Natural killer cell (primary cell): ENCODE measurements at regions not wholly inside any gene's neighbourhood (a gene's known extent, or its start where the extent isn't known, plus 50 kb on each side); places are given as distances from the start of the nearest gene placed in this dataset.

Experiments used
- ATAC-seq, 3 donors: fragments of 150-1000 bp in 2 of 3; fragments of 200-7000 bp in 1 of 3; cut with Tn5 transposase; 1 replicate in 1 of 3; 2 replicates in 2 of 3; pipeline ENCODE4 v1.10.0; 2021; ENCODE audit warnings: mild to moderate bottlenecking in 2 of 3, moderate library complexity in 2 of 3
- DNase-seq, 2 donors: peaks; one replicate each; pipeline versions ENCODE4 v3.0.0 to v3.0.0-alpha.2; 2013 to 2021; ENCODE audit warnings: mixed read lengths in 1 of 2
- H3K27ac ChIP-seq: one replicate; pipeline ENCODE4 v1.5.1; 2013; ENCODE audit warnings: mild to moderate bottlenecking, low read length
- H3K27me3 ChIP-seq: one replicate; pipeline ENCODE4 v1.6.1; 2013; ENCODE audit warnings: low read length; ENCODE audit not compliant: control insufficient read depth, insufficient read depth
- H3K36me3 ChIP-seq: one replicate; pipeline ENCODE4 v1.6.1; 2013; ENCODE audit warnings: low read length; ENCODE audit not compliant: control insufficient read depth, insufficient read depth
- H3K4me1 ChIP-seq: one replicate; pipeline ENCODE4 v1.6.1; 2013; ENCODE audit warnings: low read length; ENCODE audit not compliant: control insufficient read depth, insufficient read depth
- H3K4me3 ChIP-seq: one replicate; pipeline ENCODE4 v1.5.1; 2013; ENCODE audit warnings: low read length
- H3K9me3 ChIP-seq: one replicate; pipeline ENCODE4 v1.6.1; 2013; ENCODE audit warnings: low read length; ENCODE audit not compliant: control insufficient read depth, insufficient read depth
- H3K27ac Mint-ChIP-seq, 2 donors: one replicate each; pipeline ENCODE4 v1.8.0; 2022; ENCODE audit warnings: mild to moderate bottlenecking in 2 of 2, mixed read lengths in 2 of 2, moderate library complexity in 1 of 2
- H3K27me3 Mint-ChIP-seq, 2 donors: one replicate each; pipeline ENCODE4 v1.8.0; 2022; ENCODE audit warnings: low read depth in 2 of 2, mixed read lengths in 2 of 2
- H3K36me3 Mint-ChIP-seq: one replicate; pipeline ENCODE4 v1.8.0; 2022; ENCODE audit warnings: mixed read lengths
- H3K4me1 Mint-ChIP-seq, 2 donors: one replicate each; pipeline ENCODE4 v1.8.0; 2022; ENCODE audit warnings: mixed read lengths in 2 of 2
- H3K4me3 Mint-ChIP-seq: one replicate; pipeline ENCODE4 v1.8.0; 2022; ENCODE audit warnings: mild to moderate bottlenecking, moderate library complexity, mixed read lengths
- H3K9me3 Mint-ChIP-seq, 2 donors: one replicate each; pipeline ENCODE4 v1.8.0; 2022; ENCODE audit warnings: mixed read lengths in 2 of 2
- WGBS: methylation state at CpG from one replicate; pipeline ENCODE4 v1.1.7; 2013; ENCODE audit warnings: missing lambda C conversion rate; ENCODE audit not compliant: insufficient coverage; 5-methylcytosine and 5-hydroxymethylcytosine counted together
- intact Hi-C: fragments of 100-400 bp; cut with micrococcal nuclease; formaldehyde crosslinking; loops from one replicate; pipeline ENCODE4 v1.14.2; 2022
- TF ChIP-seq, protein P1 (sequence below): fragments of 200-600 bp; IDR thresholded peaks from one replicate; pipeline ENCODE4 v1.8.0; 2022; ENCODE audit warnings: antibody characterized with exemption

DNA sequence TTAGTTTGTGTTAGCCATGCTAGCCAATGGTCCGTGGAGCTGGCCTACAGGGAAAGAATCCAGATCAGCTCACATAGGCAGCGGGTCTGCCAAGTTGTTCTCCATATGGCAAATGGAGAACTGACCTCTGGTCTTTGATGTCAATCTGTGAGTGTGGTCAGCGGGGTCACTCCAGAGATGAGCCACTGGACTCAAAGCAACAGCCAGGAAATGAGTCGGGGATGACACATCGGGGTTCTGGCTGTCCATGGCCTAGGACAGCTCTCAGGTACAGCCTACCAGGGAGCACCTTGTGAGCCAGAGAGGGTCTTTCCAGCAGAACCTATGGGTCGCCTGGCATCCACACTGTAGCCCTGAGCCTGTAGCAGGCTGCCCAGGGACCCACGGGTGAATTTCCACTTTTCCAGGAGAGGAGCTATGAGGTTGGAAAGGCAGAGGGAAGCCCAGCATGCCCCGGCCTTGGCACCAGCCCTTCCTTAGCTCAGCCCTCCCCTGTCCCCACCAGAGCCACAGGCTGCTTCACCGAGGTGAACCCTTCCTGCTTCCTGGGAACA lies 203.0 kb upstream of the TNRC6C start:
- ATAC-seq, result no peak
- 95% methylated on average over 9 of the region's 9 CpGs for WGBS
- no peak overlapping the region for H3K4me3 Mint-ChIP-seq

DNA sequence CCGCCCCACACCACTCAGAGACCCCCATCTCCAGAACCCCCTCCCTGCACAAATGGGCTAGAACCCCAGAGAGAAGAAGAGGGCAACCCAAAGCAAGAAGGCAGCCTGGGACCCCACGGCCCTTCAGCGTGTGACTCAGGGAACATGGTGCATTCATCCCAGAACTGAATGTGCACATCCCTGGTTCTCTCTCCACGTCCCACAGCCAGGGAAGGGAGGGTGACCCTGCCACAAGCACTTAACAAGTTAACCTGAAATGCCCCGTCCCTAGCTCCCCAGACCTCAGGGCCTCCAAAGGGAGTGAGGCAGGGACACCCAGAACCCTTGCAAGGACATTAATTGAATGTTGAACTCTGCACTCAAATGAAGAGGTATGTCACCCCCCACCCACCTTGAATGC lies 202.5 kb upstream of the TNRC6C start:
- no peaks in the 10 kb centered on the region for H3K9me3 Mint-ChIP-seq
- H3K27me3 ChIP-seq, result no peaks in the 10 kb centered on the region
- intact Hi-C loops, result no loop called here
- TF ChIP-seq, protein P1, sequence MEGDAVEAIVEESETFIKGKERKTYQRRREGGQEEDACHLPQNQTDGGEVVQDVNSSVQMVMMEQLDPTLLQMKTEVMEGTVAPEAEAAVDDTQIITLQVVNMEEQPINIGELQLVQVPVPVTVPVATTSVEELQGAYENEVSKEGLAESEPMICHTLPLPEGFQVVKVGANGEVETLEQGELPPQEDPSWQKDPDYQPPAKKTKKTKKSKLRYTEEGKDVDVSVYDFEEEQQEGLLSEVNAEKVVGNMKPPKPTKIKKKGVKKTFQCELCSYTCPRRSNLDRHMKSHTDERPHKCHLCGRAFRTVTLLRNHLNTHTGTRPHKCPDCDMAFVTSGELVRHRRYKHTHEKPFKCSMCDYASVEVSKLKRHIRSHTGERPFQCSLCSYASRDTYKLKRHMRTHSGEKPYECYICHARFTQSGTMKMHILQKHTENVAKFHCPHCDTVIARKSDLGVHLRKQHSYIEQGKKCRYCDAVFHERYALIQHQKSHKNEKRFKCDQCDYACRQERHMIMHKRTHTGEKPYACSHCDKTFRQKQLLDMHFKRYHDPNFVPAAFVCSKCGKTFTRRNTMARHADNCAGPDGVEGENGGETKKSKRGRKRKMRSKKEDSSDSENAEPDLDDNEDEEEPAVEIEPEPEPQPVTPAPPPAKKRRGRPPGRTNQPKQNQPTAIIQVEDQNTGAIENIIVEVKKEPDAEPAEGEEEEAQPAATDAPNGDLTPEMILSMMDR, result no peak
- no peak overlapping the region for H3K4me3 ChIP-seq
- no peak for ATAC-seq
- DNase-seq, result no peak
- H3K27me3 Mint-ChIP-seq, result peaks cover 0 to 3% of the 10 kb centered on the region in 2 donors
- H3K27ac ChIP-seq, result no peak overlapping the region
- no peak overlapping the region for H3K27ac Mint-ChIP-seq
- peaks cover 3% of the 10 kb centered on the region for H3K9me3 ChIP-seq
- no peaks in the 10 kb centered on the region for H3K4me1 ChIP-seq
- no peaks in the 10 kb centered on the region for H3K36me3 ChIP-seq
- no peaks in the 10 kb centered on the region for H3K4me1 Mint-ChIP-seq
- 87% methylated on average over 5 of the region's 5 CpGs for WGBS
- H3K36me3 Mint-ChIP-seq, result no peaks in the 10 kb centered on the region
- no peak overlapping the region for H3K4me3 Mint-ChIP-seq

More for the DNA sequence above, 203.0 kb upstream of the TNRC6C start:
- no peak for DNase-seq
- Histone ChIP-seq H3K27ac (no peak overlapping the region), H3K36me3 (no peaks in the 10 kb centered on the region), H3K4me3 (no peak overlapping the region), H3K4me1 (no peaks in the 10 kb centered on the region), H3K27me3 (no peaks in the 10 kb centered on the region), H3K9me3 (peaks cover 3% of the 10 kb centered on the region)
- TF ChIP-seq, protein P1, result no peak
- peaks cover 0 to 3% of the 10 kb centered on the region in 2 donors for H3K27me3 Mint-ChIP-seq
- intact Hi-C loops, result no loop called here
- no peaks in the 10 kb centered on the region for H3K4me1 Mint-ChIP-seq
- H3K27ac Mint-ChIP-seq, result no peak overlapping the region
- H3K9me3 Mint-ChIP-seq, result no peaks in the 10 kb centered on the region
- H3K36me3 Mint-ChIP-seq, result no peaks in the 10 kb centered on the region

DNA sequence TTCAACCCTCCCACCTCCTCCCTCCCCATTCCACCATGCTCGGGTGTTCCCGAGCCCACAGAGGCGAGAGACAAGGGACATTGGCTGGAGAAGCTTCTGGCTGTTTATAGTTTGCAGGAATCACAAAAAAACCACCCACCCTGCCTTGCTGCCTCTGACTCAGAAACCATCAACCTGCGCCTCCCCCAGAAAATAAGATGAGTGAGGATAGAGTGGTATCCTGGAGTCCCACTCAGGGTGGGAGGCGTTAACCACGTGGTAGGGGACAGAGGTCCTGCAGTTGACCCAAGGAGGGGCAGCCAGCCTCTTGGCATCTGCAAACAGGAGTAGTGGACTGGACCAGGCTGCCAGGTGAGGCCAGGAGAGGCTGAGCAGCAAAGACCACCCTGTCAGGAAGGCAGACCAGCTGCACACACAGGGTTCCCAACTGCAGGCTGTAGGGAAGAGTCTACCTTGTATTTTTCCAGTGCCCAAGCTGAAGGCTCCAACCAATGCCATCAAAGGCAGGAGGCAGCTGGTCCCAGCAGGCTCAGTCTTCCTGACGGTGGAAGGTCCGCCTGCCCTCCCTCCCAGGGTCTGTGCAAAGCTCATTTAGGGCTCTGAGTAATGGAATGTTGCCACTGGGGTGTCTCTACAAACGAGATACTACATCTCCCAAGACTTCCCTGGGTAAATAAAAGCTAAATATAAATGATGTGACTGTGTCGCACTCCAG lies 201.5 kb upstream of the TNRC6C start:
- WGBS, result 75% methylated on average over 7 of the region's 10 CpGs
- intact Hi-C loops, result no loop called here
- no peak overlapping the region for H3K4me3 ChIP-seq

More for the DNA sequence above, 201.5 kb upstream of the TNRC6C start:
- ATAC-seq, result no peak
- no peak overlapping the region for H3K4me3 Mint-ChIP-seq
- Histone ChIP-seq H3K27me3 (no peaks in the 10 kb centered on the region), H3K4me1 (no peaks in the 10 kb centered on the region), H3K27ac (no peak overlapping the region), H3K9me3 (peaks cover 3% of the 10 kb centered on the region), H3K36me3 (no peaks in the 10 kb centered on the region)
- H3K36me3 Mint-ChIP-seq, result no peaks in the 10 kb centered on the region
- peaks cover 0 to 3% of the 10 kb centered on the region in 2 donors for H3K27me3 Mint-ChIP-seq
- TF ChIP-seq, protein P1, result no peak
- DNase-seq, result no peak
- H3K27ac Mint-ChIP-seq, result no peak overlapping the region
- no peaks in the 10 kb centered on the region for H3K9me3 Mint-ChIP-seq
- H3K4me1 Mint-ChIP-seq, result no peaks in the 10 kb centered on the region
